Body of pancreas (tissue), 4 donors: ENCODE measurements at regions not wholly inside any gene's neighbourhood (a gene's known extent, or its start where the extent isn't known, plus 50 kb on each side); places are given as distances from the start of the nearest gene placed in this dataset.

Experiments used
- CTCF ChIP-seq, 7 experiments: fragments of 450-650 bp in 4 of 7; fragments of 200-600 bp in 3 of 7; sonication (generic) in 3 of 7; IDR thresholded peaks; one replicate each; pipeline ENCODE4 v1.5.1; 2016 to 2019; ENCODE audit warnings: antibody characterized with exemption in 7 of 7
- POLR2A ChIP-seq, 3 donors: fragments of 450-650 bp; IDR thresholded peaks; one replicate each; pipeline ENCODE4 v1.6.1; 2016; ENCODE audit warnings: antibody characterized with exemption in 3 of 3, mild to moderate bottlenecking in 2 of 3

- no peak for TF ChIP-seq CTCF (IDR thresholded peaks at IDR 0.05)
- no peak for TF ChIP-seq POLR2A (IDR thresholded peaks at IDR 0.05)
Measured at GRCh38 chr6:104601721-104602120, 258.0 kb downstream of the HACE1 start.
